H1 (cell line): ENCODE measurements at regions not wholly inside any gene's neighbourhood (a gene's known extent, or its start where the extent isn't known, plus 50 kb on each side); places are given as distances from the start of the nearest gene placed in this dataset.

Experiments used
- CTCF ChIA-PET: fragments of 300-600 bp; sonication (Branson Sonifier 250); formaldehyde crosslinking; loops from one replicate; lab custom pipeline; 2021; ENCODE audit not compliant: partially characterized antibody; lab: Charles Lee
- POLR2A ChIA-PET: fragments of 300-600 bp; sonication (Branson Sonifier 250); formaldehyde crosslinking; loops from one replicate; lab custom pipeline; 2021; ENCODE audit warnings: inconsistent platforms; ENCODE audit not compliant: partially characterized antibody; lab: Charles Lee
- DNase-seq, 2 experiments: peaks; one replicate each; pipeline versions ENCODE4 v3.0.0 to v3.0.0-alpha.2; 2010 to 2022; ENCODE audit warnings: low spot score in 2 of 2, low read depth in 1 of 2, mixed read lengths in 1 of 2
- FAIRE-seq: peaks from 2 replicates; lab custom pipeline; 2011; peaks lifted over from hg19 to GRCh38; lab: Jason Lieb, UNC
- H2AFZ ChIP-seq: 2 replicates; pipeline ENCODE4 v1.8.1; 2012; ENCODE audit warnings: low read length, inconsistent platforms
- H2AK5ac ChIP-seq: 2 replicates; pipeline ENCODE4 v1.6.1; 2013; ENCODE audit warnings: low read depth, low read length
- H2BK120ac ChIP-seq: replicated peaks from 2 replicates; pipeline ENCODE3; 2013; ENCODE audit warnings: low read depth, low read length, inconsistent platforms
- H2BK12ac ChIP-seq: 2 replicates; pipeline ENCODE4 v1.6.1; 2013; ENCODE audit warnings: low read depth, low read length
- H2BK15ac ChIP-seq: 2 replicates; pipeline ENCODE4 v1.6.1; 2013; ENCODE audit warnings: low read length
- H2BK20ac ChIP-seq: 2 replicates; pipeline ENCODE4 v1.6.1; 2013; ENCODE audit warnings: low read length
- H2BK5ac ChIP-seq: 2 replicates; pipeline ENCODE4 v1.6.1; 2013; ENCODE audit warnings: low read depth, low read length
- H3K14ac ChIP-seq: 2 replicates; pipeline ENCODE4 v1.6.1; 2013; ENCODE audit warnings: inconsistent platforms; ENCODE audit not compliant: insufficient read length
- H3K18ac ChIP-seq: 2 replicates; pipeline ENCODE4 v1.6.1; 2013; ENCODE audit warnings: low read length; ENCODE audit errors: extremely low read depth
- H3K23ac ChIP-seq: 2 replicates; pipeline ENCODE4 v1.6.1; 2013; ENCODE audit warnings: inconsistent platforms; ENCODE audit not compliant: insufficient read length
- H3K23me2 ChIP-seq: 2 replicates; pipeline ENCODE4 v1.6.1; 2013; ENCODE audit warnings: low read depth, low read length
- H3K27ac ChIP-seq: 2 replicates; pipeline ENCODE4 v1.6.1; 2011; ENCODE audit warnings: low read depth, low read length, inconsistent platforms
- H3K27me3 ChIP-seq, 4 experiments: replicated peaks in 1 of 4; 1 replicate in 1 of 4; 2 replicates in 3 of 4; pipeline versions ENCODE4 v1.6.1 to v1.8.1; 2011 to 2013; ENCODE audit warnings: low read length in 3 of 4, mild to moderate bottlenecking in 3 of 4, inconsistent platforms in 2 of 4, mixed read lengths in 2 of 4, moderate library complexity in 1 of 4; ENCODE audit not compliant: control insufficient read depth in 3 of 4, insufficient read depth in 3 of 4; ENCODE audit errors: extremely low read depth in 1 of 4
- H3K36me3 ChIP-seq, 4 experiments: 2 replicates each; pipeline versions ENCODE4 v1.6.1 to v1.8.1; 2011 to 2013; ENCODE audit warnings: mild to moderate bottlenecking in 4 of 4, low read length in 3 of 4, moderate library complexity in 2 of 4, control low read depth in 1 of 4, inconsistent platforms in 1 of 4; ENCODE audit not compliant: insufficient read depth in 4 of 4, control insufficient read depth in 2 of 4
- H3K4ac ChIP-seq: replicated peaks from 2 replicates; pipeline ENCODE3; 2013; ENCODE audit warnings: low read length, low read depth, mixed read lengths, inconsistent platforms; ENCODE audit not compliant: insufficient read length
- H3K4me1 ChIP-seq, 4 experiments: replicated peaks in 1 of 4; 1 replicate in 1 of 4; 2 replicates in 3 of 4; pipeline versions ENCODE4 v1.6.1 to v1.8.1; 2011 to 2013; ENCODE audit warnings: low read length in 3 of 4, inconsistent platforms in 2 of 4, mixed read lengths in 1 of 4; ENCODE audit not compliant: insufficient read depth in 4 of 4, control insufficient read depth in 3 of 4
- H3K4me2 ChIP-seq, 2 experiments: 2 replicates each; pipeline versions ENCODE4 v1.6.1 to v1.8.1; 2011 to 2013; ENCODE audit warnings: low read depth in 2 of 2, low read length in 2 of 2, control low read depth in 1 of 2, inconsistent platforms in 1 of 2, mild to moderate bottlenecking in 1 of 2; ENCODE audit not compliant: insufficient read depth in 1 of 2
- H3K4me3 ChIP-seq, 4 experiments: fragments of 200-600, 300-600 bp in 1 of 4; sonication (generic), shearing (Covaris generic), sonication (Bioruptor Twin) in 1 of 4; 2 replicates each; pipeline versions ENCODE4 v1.5.1 to v1.8.1; 2011 to 2016; ENCODE audit warnings: low read length in 4 of 4, low read depth in 3 of 4, control low read depth in 2 of 4, inconsistent platforms in 2 of 4, mild to moderate bottlenecking in 2 of 4, mixed read lengths in 1 of 4, moderate library complexity in 1 of 4; ENCODE audit not compliant: insufficient read depth in 2 of 4; ENCODE audit errors: extremely low read depth in 1 of 4
- H3K56ac ChIP-seq: replicated peaks from 2 replicates; pipeline ENCODE3; 2013; ENCODE audit warnings: low read depth, mild to moderate bottlenecking, mixed read lengths, low read length, inconsistent platforms; ENCODE audit not compliant: insufficient read length
- H3K79me1 ChIP-seq: 2 replicates; pipeline ENCODE4 v1.6.1; 2013; ENCODE audit warnings: low read depth, low read length, control low read depth
- H3K79me2 ChIP-seq, 2 experiments: 2 replicates each; pipeline versions ENCODE4 v1.6.1 to v1.8.1; 2012 to 2013; ENCODE audit warnings: low read length in 2 of 2, mild to moderate bottlenecking in 2 of 2, inconsistent platforms in 1 of 2; ENCODE audit not compliant: insufficient read depth in 2 of 2, control insufficient read depth in 1 of 2
- H3K9ac ChIP-seq, 4 experiments: replicated peaks in 1 of 4; 1 replicate in 1 of 4; 2 replicates in 3 of 4; pipeline versions ENCODE4 v1.6.1 to v1.8.1; 2011 to 2013; ENCODE audit warnings: low read depth in 3 of 4, low read length in 3 of 4, control low read depth in 2 of 4, mild to moderate bottlenecking in 2 of 4, moderate library complexity in 2 of 4, inconsistent platforms in 1 of 4; ENCODE audit errors: extremely low read depth in 1 of 4
- H3K9me3 ChIP-seq, 2 experiments: 2 replicates each; pipeline versions ENCODE4 v1.6.1 to v1.8.1; 2012 to 2013; ENCODE audit warnings: mild to moderate bottlenecking in 2 of 2, moderate library complexity in 2 of 2, control low read depth in 1 of 2, inconsistent platforms in 1 of 2, low read depth in 1 of 2, low read length in 1 of 2, mixed read lengths in 1 of 2; ENCODE audit not compliant: insufficient read depth in 2 of 2
- H4K20me1 ChIP-seq, 2 experiments: replicated peaks in 1 of 2; 2 replicates each; pipeline versions ENCODE3 to v1.8.1; 2011 to 2013; ENCODE audit warnings: inconsistent platforms in 2 of 2, low read length in 2 of 2, mild to moderate bottlenecking in 1 of 2; ENCODE audit not compliant: insufficient read depth in 2 of 2, control insufficient read depth in 1 of 2
- H4K5ac ChIP-seq: 2 replicates; pipeline ENCODE4 v1.6.1; 2013; ENCODE audit warnings: low read length, low read depth, mixed read lengths, inconsistent platforms; ENCODE audit not compliant: insufficient read length
- H4K8ac ChIP-seq: 2 replicates; pipeline ENCODE4 v1.8.0; 2013; ENCODE audit warnings: mild to moderate bottlenecking, moderate library complexity, low read length, inconsistent platforms; ENCODE audit not compliant: insufficient read depth; ENCODE audit errors: extremely low read depth
- H4K91ac ChIP-seq: replicated peaks from 2 replicates; pipeline ENCODE3; 2013; ENCODE audit warnings: low read length, mixed read lengths, inconsistent platforms; ENCODE audit not compliant: insufficient read length
- ATF3 ChIP-seq: IDR thresholded peaks from 2 replicates; pipeline ENCODE4 v1.6.1; 2011; ENCODE audit warnings: low read depth, mild to moderate bottlenecking, low read length; ENCODE audit not compliant: insufficient read depth
- CREB1 ChIP-seq: IDR thresholded peaks from 2 replicates; pipeline ENCODE4 v1.6.1; 2012; ENCODE audit warnings: inconsistent platforms
- E2F6 ChIP-seq: IDR thresholded peaks from 2 replicates; pipeline ENCODE4 v1.6.1; 2012; ENCODE audit warnings: inconsistent platforms
- HDAC2 ChIP-seq, 2 experiments: fragments of 300-600 bp in 1 of 2; sonication (generic) in 1 of 2; IDR thresholded peaks; 2 replicates each; pipeline ENCODE4 v1.6.1; 2011 to 2012; ENCODE audit warnings: low read depth in 2 of 2, low read length in 2 of 2, mild to moderate bottlenecking in 2 of 2, moderate library complexity in 2 of 2, borderline replicate concordance in 1 of 2, inconsistent platforms in 1 of 2
- NANOG ChIP-seq: IDR thresholded peaks from 2 replicates; pipeline ENCODE4 v1.6.1; 2011; ENCODE audit warnings: low read length, low read depth, mild to moderate bottlenecking, inconsistent platforms; ENCODE audit not compliant: insufficient read depth, poor library complexity, severe bottlenecking
- NRF1 ChIP-seq: IDR thresholded peaks from 2 replicates; pipeline ENCODE4 v1.6.1; 2011; ENCODE audit warnings: mild to moderate bottlenecking, low read depth, low read length, improper control_type of control experiment
- RNF2 ChIP-seq: fragments of 200-900, 300-1000 bp; sonication (generic); IDR thresholded peaks from 2 replicates; pipeline ENCODE4 v1.7.1; 2016; ENCODE audit warnings: borderline replicate concordance, low read depth, mild to moderate bottlenecking, antibody characterized with exemption, low read length; ENCODE audit not compliant: poor library complexity, severe bottlenecking; ENCODE audit errors: missing control alignments
- SAP30 ChIP-seq: fragments of 300-600 bp; sonication (generic); IDR thresholded peaks from 2 replicates; pipeline ENCODE4 v1.7.1; 2012; ENCODE audit warnings: low read length, moderate library complexity, mild to moderate bottlenecking, inconsistent platforms; ENCODE audit not compliant: insufficient read depth, insufficient replicate concordance
- SIN3A ChIP-seq, 2 experiments: IDR thresholded peaks in 1 of 2; conservative IDR thresholded peaks in 1 of 2; 2 replicates each; pipeline ENCODE4 v1.6.1; 2011 to 2012; ENCODE audit warnings: low read length in 2 of 2, improper control_type of control experiment in 1 of 2, low read depth in 1 of 2, mild to moderate bottlenecking in 1 of 2
- SP1 ChIP-seq: IDR thresholded peaks from 2 replicates; pipeline ENCODE4 v1.6.1; 2011; ENCODE audit warnings: low read depth, low read length
- USF2 ChIP-seq: IDR thresholded peaks from 2 replicates; pipeline ENCODE4 v1.6.1; 2011; ENCODE audit warnings: low read length, improper control_type of control experiment
- WGBS, 2 experiments: shearing (Covaris generic) in 1 of 2; methylation state at CpG; one replicate each; pipeline versions ENCODE4 v1.1.6 to v1.1.7; 2013 to 2015; ENCODE audit warnings: low lambda C conversion rate in 2 of 2, mixed read lengths in 2 of 2, inconsistent platforms in 1 of 2, low coverage in 1 of 2, missing lambda C conversion rate in 1 of 2; ENCODE audit not compliant: insufficient replicate concordance in 2 of 2, insufficient coverage in 1 of 2, insufficient read length in 1 of 2; ENCODE audit errors: extremely low coverage in 1 of 2, missing lambda C conversion rate in 1 of 2; 5-methylcytosine and 5-hydroxymethylcytosine counted together

- no peak overlapping the region for H2AFZ ChIP-seq
- no peaks in the 10 kb centered on the region for H3K36me3 ChIP-seq
- H2BK15ac ChIP-seq, result no peak overlapping the region
- H3K4me1 ChIP-seq, result no peaks in the 10 kb centered on the region
- ChIA-PET POLR2A (no interaction called here), CTCF (no interaction called here)
- no peak overlapping the region for H3K23ac ChIP-seq
- FAIRE-seq, result no peak
- no peak overlapping the region for H2BK12ac ChIP-seq
- no peak overlapping the region for H4K5ac ChIP-seq
- H2BK20ac ChIP-seq, result no peak overlapping the region
- H2BK120ac ChIP-seq, result no peak overlapping the region
- H3K4ac ChIP-seq, result no peak overlapping the region
- H3K9ac ChIP-seq, result no peak overlapping the region
- H2BK5ac ChIP-seq, result no peak overlapping the region
- H3K9me3 ChIP-seq, result no peaks in the 10 kb centered on the region
- H3K79me1 ChIP-seq, result no peaks in the 10 kb centered on the region
- H3K18ac ChIP-seq, result no peak overlapping the region
- no peak overlapping the region for H2AK5ac ChIP-seq
- no peak overlapping the region for H4K91ac ChIP-seq
- no peaks in the 10 kb centered on the region for H4K20me1 ChIP-seq
- no peak overlapping the region for H3K27ac ChIP-seq
- DNase-seq, result no peak
- no peak overlapping the region for H3K14ac ChIP-seq
- H3K27me3 ChIP-seq, result no peaks in the 10 kb centered on the region
- no peak overlapping the region for H4K8ac ChIP-seq
- no peaks in the 10 kb centered on the region for H3K23me2 ChIP-seq
- H3K56ac ChIP-seq, result no peak overlapping the region
- no peak overlapping the region for H3K4me3 ChIP-seq
- WGBS, 2 experiments, result 90% methylated on average over 3 of the region's 3 CpGs; no CpG with 5 or more reads in 1 of the 2 experiments
- H3K4me2 ChIP-seq, result no peak overlapping the region
- H3K79me2 ChIP-seq, result no peaks in the 10 kb centered on the region
- no peak for TF ChIP-seq HDAC2 (IDR thresholded peaks at IDR 0.05; ENCODE audit: borderline replicate concordance in 1 of 2, low read depth in 2 of 2, low read length in 2 of 2)
- TF ChIP-seq USF2, result no peak
- TF ChIP-seq ATF3, result no peak
- no peak for TF ChIP-seq NANOG
- no peak for TF ChIP-seq SP1
- no peak for TF ChIP-seq CREB1
- no peak for TF ChIP-seq NRF1
- TF ChIP-seq SIN3A (conservative IDR thresholded peaks at IDR 0.05 in 1 of 2, IDR thresholded peaks at IDR 0.05 in 1 of 2; ENCODE audit: low read depth in 1 of 2, low read length in 2 of 2), result no peak
- no peak for TF ChIP-seq SAP30
- no peak for TF ChIP-seq E2F6
- TF ChIP-seq RNF2, result no peak
These were observed 712.5 kb upstream of the SLIT2 start for GRCh38 chr4:19539201-19539600.
